NT2/D1 (cell line): ENCODE measurements at regions not wholly inside any gene's neighbourhood (a gene's known extent, or its start where the extent isn't known, plus 50 kb on each side); places are given as distances from the start of the nearest gene placed in this dataset.

Experiments used
- SUZ12 ChIP-seq: IDR thresholded peaks from 2 replicates; pipeline ENCODE4 v1.6.1; 2011; ENCODE audit not compliant: insufficient read length, insufficient read depth; ENCODE audit errors: extremely low read depth
- ZNF274 ChIP-seq: IDR thresholded peaks from 2 replicates; pipeline ENCODE4 v1.6.1; 2011; ENCODE audit warnings: mild to moderate bottlenecking, low read depth, low read length

GRCh38 chr6:24053057-24053456, 73.0 kb upstream of the NRSN1 start:
- no peak for TF ChIP-seq ZNF274
- no peak for TF ChIP-seq SUZ12
